Mammary epithelial cell (primary cell): ENCODE measurements at regions not wholly inside any gene's neighbourhood (a gene's known extent, or its start where the extent isn't known, plus 50 kb on each side); places are given as distances from the start of the nearest gene placed in this dataset.

Experiments used
- EZH2 ChIP-seq: IDR thresholded peaks from 2 replicates; pipeline ENCODE4 v1.6.1; 2012; ENCODE audit warnings: low read length, inconsistent platforms, borderline replicate concordance
- TF ChIP-seq, protein P1 (sequence below), 2 donors: IDR thresholded peaks in 1 of 2; conservative IDR thresholded peaks in 1 of 2; 2 replicates each; pipeline ENCODE4 v1.5.1; 2011 to 2012; ENCODE audit warnings: inconsistent platforms in 2 of 2, low read length in 2 of 2, mild to moderate bottlenecking in 2 of 2, control low read depth in 1 of 2, low read depth in 1 of 2; ENCODE audit not compliant: insufficient read depth in 1 of 2; ENCODE audit errors: extremely low read depth in 1 of 2

- TF ChIP-seq, protein P1, sequence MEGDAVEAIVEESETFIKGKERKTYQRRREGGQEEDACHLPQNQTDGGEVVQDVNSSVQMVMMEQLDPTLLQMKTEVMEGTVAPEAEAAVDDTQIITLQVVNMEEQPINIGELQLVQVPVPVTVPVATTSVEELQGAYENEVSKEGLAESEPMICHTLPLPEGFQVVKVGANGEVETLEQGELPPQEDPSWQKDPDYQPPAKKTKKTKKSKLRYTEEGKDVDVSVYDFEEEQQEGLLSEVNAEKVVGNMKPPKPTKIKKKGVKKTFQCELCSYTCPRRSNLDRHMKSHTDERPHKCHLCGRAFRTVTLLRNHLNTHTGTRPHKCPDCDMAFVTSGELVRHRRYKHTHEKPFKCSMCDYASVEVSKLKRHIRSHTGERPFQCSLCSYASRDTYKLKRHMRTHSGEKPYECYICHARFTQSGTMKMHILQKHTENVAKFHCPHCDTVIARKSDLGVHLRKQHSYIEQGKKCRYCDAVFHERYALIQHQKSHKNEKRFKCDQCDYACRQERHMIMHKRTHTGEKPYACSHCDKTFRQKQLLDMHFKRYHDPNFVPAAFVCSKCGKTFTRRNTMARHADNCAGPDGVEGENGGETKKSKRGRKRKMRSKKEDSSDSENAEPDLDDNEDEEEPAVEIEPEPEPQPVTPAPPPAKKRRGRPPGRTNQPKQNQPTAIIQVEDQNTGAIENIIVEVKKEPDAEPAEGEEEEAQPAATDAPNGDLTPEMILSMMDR (conservative IDR thresholded peaks at IDR 0.05 in 1 of 2, IDR thresholded peaks at IDR 0.05 in 1 of 2; ENCODE audit: extremely low read depth in 1 of 2, insufficient read depth in 1 of 2, low read depth in 1 of 2, low read length in 2 of 2) = no peak
- TF ChIP-seq EZH2 = no peak
Observed at GRCh38 chr4:91751961-91752360, 551.8 kb upstream of the GRID2 start.
